Activated T-helper 1 cell treated with anti-CD3 and anti-CD28 coated beads, Interleukin-12 subunit alpha, Interleukin-12 subunit beta, Interleukin-2, Interleukin-4 antibody, amounts not matched to agents 30 ng/mL and 10 ng/mL and 1 ng/mL, durations not matched to agents 14 hours and 24 hours and 36 hours (primary cell): ENCODE measurements at regions not wholly inside any gene's neighbourhood (a gene's known extent, or its start where the extent isn't known, plus 50 kb on each side); places are given as distances from the start of the nearest gene placed in this dataset.
A peak's percentile ranks its signal among the peaks of the same experiment; 100 is the strongest.
"Not testable (repeated sequence)": the region's sequence is repeated elsewhere in the genome, so short reads cannot be mapped to it uniquely, and the experiment has no call there.

Source experiments
- DNase-seq: peaks from one replicate; pipeline ENCODE4 v3.0.0; 2021; ENCODE audit warnings: low spot score
- H3K27ac Mint-ChIP-seq: one replicate; pipeline ENCODE4 v1.8.0; 2021; ENCODE audit warnings: mild to moderate bottlenecking, mixed read lengths
- H3K27me3 Mint-ChIP-seq: one replicate; pipeline ENCODE4 v1.8.0; 2022; ENCODE audit warnings: mild to moderate bottlenecking, moderate library complexity, mixed read lengths; ENCODE audit not compliant: insufficient read depth
- H3K36me3 Mint-ChIP-seq: one replicate; pipeline ENCODE4 v1.8.0; 2021; ENCODE audit warnings: low read depth, mixed read lengths
- H3K4me1 Mint-ChIP-seq: one replicate; pipeline ENCODE4 v1.8.0; 2021; ENCODE audit warnings: low read depth, mixed read lengths
- H3K4me3 Mint-ChIP-seq: one replicate; pipeline ENCODE4 v1.8.0; 2021; ENCODE audit warnings: mild to moderate bottlenecking, moderate library complexity, mixed read lengths
- H3K9me3 Mint-ChIP-seq: one replicate; pipeline ENCODE4 v1.8.0; 2021; ENCODE audit warnings: mixed read lengths
- intact Hi-C: fragments of 100-400 bp; cut with micrococcal nuclease; formaldehyde crosslinking; loops from one replicate; pipeline ENCODE4 v1.15.1; 2024

DNA sequence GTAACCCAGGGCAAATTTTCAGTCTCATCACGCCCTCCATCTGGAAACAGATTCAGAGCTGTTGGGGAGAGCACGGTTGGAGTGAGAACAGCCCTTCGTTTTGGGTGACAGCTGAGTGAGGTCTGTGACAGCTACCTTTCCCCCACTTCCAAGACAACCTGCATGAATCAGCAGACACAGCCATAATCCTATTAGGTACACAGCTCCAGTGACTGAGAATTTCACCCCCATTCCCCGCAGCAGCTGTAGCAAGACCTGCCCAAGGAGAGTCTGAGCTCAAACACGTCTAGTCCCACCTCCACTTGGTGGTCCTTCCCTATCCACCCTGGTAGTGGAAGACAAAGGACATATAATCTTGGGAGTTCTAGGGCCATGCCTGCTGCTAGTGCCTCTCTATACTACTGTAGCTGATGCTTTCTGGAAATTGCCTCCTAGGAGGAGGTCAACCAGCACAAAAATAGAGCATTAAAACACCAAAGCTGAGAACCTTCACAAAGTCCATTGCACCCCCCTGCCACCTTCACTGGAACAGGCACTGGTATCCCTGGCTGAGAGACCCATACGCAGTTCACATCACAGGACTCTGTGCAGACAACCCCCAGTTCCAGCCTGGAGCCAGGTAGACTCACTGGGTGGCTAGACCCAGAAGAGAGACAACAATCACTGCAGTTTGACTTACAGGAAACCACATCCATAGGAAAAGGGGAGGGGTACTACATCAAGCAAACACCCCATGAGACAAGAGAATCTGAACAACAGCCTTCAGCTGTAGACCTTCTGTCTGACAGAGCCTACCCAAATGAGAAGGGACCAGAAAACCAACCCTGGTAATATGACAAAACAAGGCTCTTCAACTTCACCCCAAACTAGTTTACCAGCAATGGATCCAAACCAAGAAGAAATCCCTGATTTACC, 448.6 kb upstream of the CBLB start:
- H3K9me3 Mint-ChIP-seq, result peaks cover 48% of the 10 kb centered on the region
- peaks cover 22% of the 10 kb centered on the region for H3K4me1 Mint-ChIP-seq
- peaks cover 13% of the 10 kb centered on the region for H3K36me3 Mint-ChIP-seq
- intact Hi-C loops, result no loop called here
- no peak overlapping the region for H3K27ac Mint-ChIP-seq
- H3K4me3 Mint-ChIP-seq, result no peak overlapping the region
- no peaks in the 10 kb centered on the region for H3K27me3 Mint-ChIP-seq
- DNase-seq, result no peak

DNA sequence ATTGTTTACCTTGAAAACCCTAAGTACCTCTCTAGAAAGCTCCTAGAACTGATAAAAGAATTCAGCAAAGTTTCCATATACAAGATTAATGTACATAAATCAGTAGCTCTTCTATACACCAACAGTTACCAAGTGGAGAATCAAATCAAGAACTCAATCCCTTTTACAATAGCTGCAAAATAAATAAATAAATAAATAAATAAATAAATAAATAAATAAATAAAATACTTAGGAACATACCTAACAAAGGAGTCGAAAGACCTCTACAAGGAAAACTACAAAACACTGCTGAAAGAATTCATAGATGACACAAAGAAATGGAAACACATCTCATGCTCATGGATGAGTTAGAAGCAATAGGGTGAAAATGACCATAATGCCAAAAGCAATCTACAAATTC, 452.6 kb upstream of the CBLB start:
- H3K27ac Mint-ChIP-seq, intact Hi-C loops, H3K4me3 Mint-ChIP-seq, DNase-seq, H3K27me3 Mint-ChIP-seq: not testable (repeated sequence)
- Mint-ChIP-seq H3K4me1 (peaks cover 26% of the 10 kb centered on the region), H3K36me3 (peaks cover 27% of the 10 kb centered on the region), H3K9me3 (peaks cover 59% of the 10 kb centered on the region)

DNA sequence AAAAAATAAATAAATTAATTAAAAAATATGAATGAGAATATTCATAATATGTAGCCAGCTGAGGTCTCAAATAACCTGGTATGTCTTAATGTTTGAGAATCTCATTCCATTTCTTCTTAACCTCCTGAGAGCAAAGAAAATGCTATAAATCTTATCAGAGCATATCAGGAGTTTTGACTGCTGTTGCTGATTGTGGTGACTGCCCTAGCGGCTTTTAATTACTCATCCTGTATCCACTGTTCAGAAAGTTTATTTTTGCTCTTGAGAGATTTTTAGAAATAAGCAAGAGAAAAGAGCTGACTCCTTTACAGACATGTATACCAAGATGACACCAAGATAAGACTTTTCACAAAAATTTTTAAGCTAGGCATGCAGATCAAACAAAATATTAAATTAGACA, 454.8 kb upstream of the CBLB start:
- intact Hi-C loops, result no loop called here
- Mint-ChIP-seq H3K4me1 (peaks cover 29% of the 10 kb centered on the region), H3K27me3 (no peaks in the 10 kb centered on the region), H3K36me3 (peaks cover 28% of the 10 kb centered on the region), H3K9me3 (peaks cover 57% of the 10 kb centered on the region), H3K27ac (no peak overlapping the region), H3K4me3 (no peak overlapping the region)
- DNase-seq, result no peak

DNA sequence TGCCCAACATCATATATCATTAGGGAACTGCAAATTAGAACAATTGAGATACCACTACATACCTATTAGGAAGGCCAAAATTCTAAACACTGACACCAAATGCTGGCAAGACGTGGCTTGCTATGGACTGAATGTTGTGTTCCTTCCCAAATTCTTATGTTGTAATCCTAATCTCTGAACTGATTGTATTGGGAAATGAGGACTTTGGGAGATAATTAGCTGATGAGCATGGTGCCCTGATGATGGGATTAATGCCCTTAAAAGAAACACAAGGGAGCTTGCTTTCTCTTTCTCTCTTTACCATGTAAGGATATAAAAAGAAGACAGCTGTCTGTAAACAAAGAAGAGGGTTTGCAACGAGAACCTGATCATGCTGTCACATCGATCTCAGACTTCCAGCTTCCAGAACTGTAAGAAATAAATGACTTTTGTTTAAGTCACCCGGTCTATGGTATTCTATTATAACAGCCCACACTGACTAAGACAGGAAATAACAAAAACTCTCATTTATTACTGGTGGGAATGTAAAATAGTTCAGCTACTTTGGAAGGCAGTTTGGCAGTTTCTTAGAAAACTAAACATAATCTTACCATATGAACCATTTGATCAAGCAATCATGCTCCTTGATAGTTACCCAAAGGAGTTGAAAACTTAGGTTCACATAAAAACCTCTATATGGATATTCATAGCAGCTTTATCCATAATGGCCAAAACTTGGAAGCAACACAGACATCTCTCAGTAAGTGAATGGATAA, 458.3 kb upstream of the CBLB start:
- intact Hi-C loops, result no loop called here
- no peaks in the 10 kb centered on the region for H3K27me3 Mint-ChIP-seq
- peak overlapping the region; percentile 39 for H3K4me3 Mint-ChIP-seq
- H3K4me1 Mint-ChIP-seq, result peaks cover 43% of the 10 kb centered on the region
- no peak for DNase-seq
- H3K27ac Mint-ChIP-seq, result peak overlapping the region; percentile 5
- H3K9me3 Mint-ChIP-seq, result peaks cover 47% of the 10 kb centered on the region
- peaks cover 24% of the 10 kb centered on the region for H3K36me3 Mint-ChIP-seq

DNA sequence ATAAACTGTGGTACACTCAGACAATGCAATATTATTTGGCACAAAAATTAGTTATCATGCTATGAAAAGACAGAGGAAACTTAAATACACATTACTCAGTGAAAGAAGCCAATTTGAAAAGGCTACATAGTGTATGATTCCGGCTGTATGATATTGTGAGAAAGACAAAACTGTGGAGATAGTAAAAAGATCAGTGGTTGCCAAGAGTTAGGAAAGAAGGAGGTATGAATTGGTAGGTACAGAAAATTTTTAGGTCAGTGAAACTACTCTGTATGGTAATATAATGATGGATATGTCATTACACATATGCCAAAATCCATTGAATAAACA, 458.8 kb upstream of the CBLB start:
- intact Hi-C loops, result no loop called here
- peaks cover 49% of the 10 kb centered on the region for H3K4me1 Mint-ChIP-seq
- peak overlapping the region; percentile 5 for H3K27ac Mint-ChIP-seq
- no peak for DNase-seq
- H3K9me3 Mint-ChIP-seq, result peaks cover 42% of the 10 kb centered on the region
- H3K4me3 Mint-ChIP-seq, result no peak overlapping the region
- H3K36me3 Mint-ChIP-seq, result peaks cover 24% of the 10 kb centered on the region
- H3K27me3 Mint-ChIP-seq, result no peaks in the 10 kb centered on the region

DNA sequence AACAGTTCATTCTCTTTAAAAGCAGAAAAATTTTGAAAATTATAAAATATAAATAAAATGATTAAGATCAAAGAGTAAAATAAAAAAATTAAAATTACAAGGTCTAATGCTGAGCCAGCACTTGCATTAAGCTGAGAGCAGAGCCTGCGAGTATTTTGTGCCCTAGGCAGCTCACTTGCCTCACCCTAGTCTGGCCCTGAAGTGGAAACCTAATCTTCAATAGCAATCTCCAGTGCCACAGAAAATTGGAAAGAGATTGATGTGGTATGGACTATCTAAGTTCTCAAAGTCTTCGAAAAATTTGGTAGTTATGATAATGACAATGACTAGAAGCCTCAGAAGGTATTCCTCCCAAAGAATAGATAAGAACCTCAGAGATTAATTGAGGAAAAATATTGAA, 459.4 kb upstream of the CBLB start:
- peaks cover 23% of the 10 kb centered on the region for H3K36me3 Mint-ChIP-seq
- H3K4me3 Mint-ChIP-seq, result no peak overlapping the region
- intact Hi-C loops, result no loop called here
- no peak for DNase-seq
- H3K4me1 Mint-ChIP-seq, result peaks cover 54% of the 10 kb centered on the region
- H3K9me3 Mint-ChIP-seq, result peaks cover 41% of the 10 kb centered on the region
- H3K27ac Mint-ChIP-seq, result no peak overlapping the region
- no peaks in the 10 kb centered on the region for H3K27me3 Mint-ChIP-seq

DNA sequence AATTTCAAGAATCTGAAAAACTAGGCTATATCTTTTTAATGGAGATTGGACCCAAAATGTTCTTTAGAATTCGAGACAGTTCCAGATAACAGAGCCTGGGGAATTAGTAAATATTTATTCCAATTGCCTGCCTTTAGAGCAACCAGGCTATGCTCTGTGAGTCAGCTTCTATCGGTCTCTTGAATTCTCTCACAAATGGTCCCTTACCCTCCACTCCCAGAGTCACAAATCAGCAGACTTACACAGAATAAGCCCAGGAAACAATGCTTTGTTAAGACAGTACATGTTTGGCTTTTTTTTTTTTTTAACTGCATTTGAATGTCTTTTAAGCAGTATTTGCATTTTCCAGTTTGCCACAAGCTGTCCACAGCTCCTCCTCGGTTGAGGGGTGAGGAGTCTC, 460.7 kb upstream of the CBLB start:
- intact Hi-C loops, result no loop called here
- Mint-ChIP-seq H3K4me1 (peaks cover 67% of the 10 kb centered on the region), H3K9me3 (peaks cover 31% of the 10 kb centered on the region), H3K27me3 (no peaks in the 10 kb centered on the region), H3K36me3 (peaks cover 17% of the 10 kb centered on the region), H3K4me3 (no peak overlapping the region), H3K27ac (peak overlapping the region; percentile 15)
- DNase-seq, result no peak

DNA sequence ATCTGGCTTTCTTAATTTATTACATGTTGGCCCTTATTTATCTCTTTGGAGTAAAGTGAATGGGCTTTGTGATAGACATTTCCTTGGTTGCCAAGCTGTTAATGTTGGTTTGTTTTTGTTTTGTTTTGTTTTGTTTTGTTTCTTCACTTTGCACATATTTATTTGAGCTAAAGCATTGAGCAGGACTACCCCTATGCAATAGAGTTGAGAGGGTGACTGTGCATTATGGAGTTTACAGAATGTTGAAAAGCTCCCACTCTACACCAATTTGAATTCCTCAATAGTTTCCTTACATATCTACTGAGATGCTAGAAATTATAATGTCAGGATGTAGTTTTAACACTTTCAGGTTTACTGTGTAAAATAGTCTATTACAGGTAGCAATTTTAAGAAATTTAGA, 462.8 kb upstream of the CBLB start:
- no peak for DNase-seq
- peaks cover 18% of the 10 kb centered on the region for H3K9me3 Mint-ChIP-seq
- H3K36me3 Mint-ChIP-seq, result peaks cover 11% of the 10 kb centered on the region
- H3K4me3 Mint-ChIP-seq, result no peak overlapping the region
- H3K4me1 Mint-ChIP-seq, result peaks cover 82% of the 10 kb centered on the region
- no peaks in the 10 kb centered on the region for H3K27me3 Mint-ChIP-seq
- intact Hi-C loops, result loop anchor here (1.0 to 5.0 kb wide), 14 partner anchors 29 to 963 kb away; no protein-coding TSS in a partner anchor
- peak overlapping the region; percentile 76 for H3K27ac Mint-ChIP-seq

DNA sequence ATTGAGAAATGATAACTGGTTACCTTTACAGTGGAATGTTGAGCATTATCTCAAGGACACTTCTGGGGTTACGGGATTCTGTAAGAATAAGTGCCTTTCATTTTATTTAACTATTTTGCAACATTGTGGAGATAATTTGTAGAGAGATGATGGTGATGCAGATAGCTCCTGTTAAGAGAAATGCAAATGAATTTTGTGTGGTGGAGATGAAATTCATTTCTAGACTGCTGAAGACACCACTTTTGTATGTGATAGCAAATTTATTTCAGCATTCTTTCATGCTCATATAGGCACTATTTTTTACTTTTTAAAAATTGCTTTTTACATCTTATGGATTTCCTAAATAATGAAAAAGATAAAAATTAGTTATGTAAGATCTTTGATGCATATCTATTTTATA, 463.3 kb upstream of the CBLB start:
- Mint-ChIP-seq H3K4me1 (peaks cover 82% of the 10 kb centered on the region), H3K36me3 (peaks cover 11% of the 10 kb centered on the region), H3K27ac (peak overlapping the region; percentile 76), H3K9me3 (peaks cover 23% of the 10 kb centered on the region), H3K27me3 (no peaks in the 10 kb centered on the region), H3K4me3 (no peak overlapping the region)
- intact Hi-C loops, result loop anchor here (1.0 to 5.0 kb wide), 14 partner anchors 30 to 964 kb away; no protein-coding TSS in a partner anchor
- no peak for DNase-seq

DNA sequence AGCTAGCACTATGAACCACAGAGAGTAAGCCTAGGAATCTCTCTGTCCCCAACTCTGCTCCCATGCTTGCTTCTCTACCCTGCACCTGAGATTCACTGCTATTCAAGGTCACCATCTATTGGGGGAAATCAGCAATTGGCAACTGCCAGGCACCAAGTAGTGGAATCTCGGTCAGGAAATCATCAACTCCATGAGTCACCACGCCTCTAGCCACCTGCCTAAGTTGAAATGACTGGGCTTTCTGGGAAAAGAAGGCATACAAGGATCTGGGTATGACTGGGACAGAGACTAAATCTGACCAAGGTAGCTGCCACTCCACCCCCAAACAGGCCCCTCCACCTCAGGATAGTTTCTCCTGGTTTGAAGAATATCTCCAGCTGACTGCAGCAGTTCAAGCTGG, 464.1 kb upstream of the CBLB start:
- Mint-ChIP-seq H3K4me3 (peak overlapping the region; percentile 24), H3K36me3 (peaks cover 8% of the 10 kb centered on the region), H3K27ac (peak overlapping the region; percentile 92), H3K9me3 (peaks cover 28% of the 10 kb centered on the region), H3K27me3 (no peaks in the 10 kb centered on the region), H3K4me1 (peaks cover 79% of the 10 kb centered on the region)
- DNase-seq, result peak; percentile 38
- intact Hi-C loops, result loop anchor here (1.0 to 5.0 kb wide), 20 partner anchors 31 to 965 kb away; no protein-coding TSS in a partner anchor

DNA sequence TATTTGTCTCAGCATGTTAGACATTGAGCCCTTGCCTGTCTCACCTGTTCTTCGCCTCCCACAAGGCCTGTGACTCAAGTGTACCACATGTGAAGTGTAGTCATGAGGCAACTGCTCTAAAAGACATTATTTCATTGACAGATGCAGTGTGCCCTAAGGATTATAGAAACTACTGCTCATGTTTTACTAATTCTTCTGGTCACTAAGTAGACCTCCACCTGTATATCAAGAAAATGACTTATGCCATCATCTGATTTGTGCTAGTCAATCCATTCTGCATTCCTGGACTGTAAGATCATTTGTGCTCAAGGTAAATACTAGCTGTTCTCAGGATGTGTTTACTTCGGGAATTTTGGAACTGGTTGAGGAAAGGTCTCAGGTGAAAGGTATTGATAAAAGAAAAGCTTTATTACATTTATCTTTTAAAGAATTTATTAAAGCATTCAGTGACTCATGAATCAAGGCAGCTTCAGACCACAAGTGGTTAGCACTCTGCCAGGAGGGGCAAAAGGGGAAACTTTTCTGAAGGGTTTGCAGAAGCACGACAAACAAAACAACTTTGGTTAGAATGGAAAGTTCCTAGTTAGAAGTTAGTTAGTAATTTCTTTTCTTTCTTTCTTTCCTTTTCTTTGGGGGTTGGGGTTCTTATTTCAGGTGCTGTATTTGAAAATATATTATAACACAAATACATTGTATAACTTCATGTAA, 465.3 kb upstream of the CBLB start:
- Mint-ChIP-seq H3K4me1 (peaks cover 89% of the 10 kb centered on the region), H3K27ac (peak overlapping the region; percentile 92), H3K4me3 (peak overlapping the region; percentile 63), H3K27me3 (no peaks in the 10 kb centered on the region), H3K36me3 (peaks cover 11% of the 10 kb centered on the region), H3K9me3 (peaks cover 32% of the 10 kb centered on the region)
- intact Hi-C loops, result loop anchor here (1.0 to 5.0 kb wide), 17 partner anchors 89 to 728 kb away; no protein-coding TSS in a partner anchor
- peak; percentile 31 for DNase-seq

DNA sequence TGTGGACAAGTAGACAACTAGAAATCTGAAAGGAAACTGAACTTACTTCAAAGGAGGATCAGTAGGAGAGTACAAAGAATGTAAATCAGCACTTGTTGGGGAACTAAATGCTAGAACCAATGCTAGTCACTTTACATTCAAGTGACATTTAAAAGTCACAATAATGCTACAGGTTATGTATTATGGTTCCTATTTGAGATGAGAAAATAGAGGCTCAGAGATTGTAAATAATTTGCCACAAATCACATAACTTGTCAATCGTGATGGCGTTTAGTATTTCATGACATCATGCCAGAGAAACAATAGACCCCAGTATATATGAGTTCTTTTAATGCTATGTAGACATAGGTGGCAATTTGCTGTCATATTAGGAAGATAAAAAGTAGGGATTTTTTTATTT, 467.8 kb upstream of the CBLB start:
- Mint-ChIP-seq H3K4me3 (peak overlapping the region; percentile 8), H3K9me3 (peaks cover 24% of the 10 kb centered on the region), H3K27ac (peak overlapping the region; percentile 79), H3K4me1 (peaks cover 72% of the 10 kb centered on the region), H3K27me3 (no peaks in the 10 kb centered on the region), H3K36me3 (peaks cover 5% of the 10 kb centered on the region)
- DNase-seq, result no peak
- intact Hi-C loops, result no loop called here
